Endodermal cell (in vitro differentiated cells): ENCODE measurements at regions not wholly inside any gene's neighbourhood (a gene's known extent, or its start where the extent isn't known, plus 50 kb on each side); places are given as distances from the start of the nearest gene placed in this dataset.

Source experiments
- DNase-seq: peaks from one replicate; pipeline ENCODE4 v3.0.0-alpha.2; 2017
- H3K27ac ChIP-seq: 2 replicates; pipeline ENCODE4 v1.5.1; 2013; ENCODE audit warnings: mild to moderate bottlenecking, low read depth, low read length, moderate library complexity
- H3K27me3 ChIP-seq: 2 replicates; pipeline ENCODE4 v1.6.1; 2013; ENCODE audit warnings: mild to moderate bottlenecking, low read length, moderate library complexity; ENCODE audit not compliant: insufficient read depth, control insufficient read depth, poor library complexity, severe bottlenecking
- H3K36me3 ChIP-seq: 2 replicates; pipeline ENCODE4 v1.7.0; 2013; ENCODE audit warnings: mild to moderate bottlenecking, low read length, moderate library complexity; ENCODE audit not compliant: control insufficient read depth, insufficient read depth
- H3K4me1 ChIP-seq: one replicate; pipeline ENCODE4 v1.7.0; 2013; ENCODE audit warnings: low read length; ENCODE audit not compliant: control insufficient read depth, insufficient read depth
- H3K4me3 ChIP-seq: 2 replicates; pipeline ENCODE4 v1.5.1; 2013; ENCODE audit warnings: mild to moderate bottlenecking, low read length, moderate library complexity
- H3K9ac ChIP-seq: 2 replicates; pipeline ENCODE4 v1.6.1; 2013; ENCODE audit warnings: mild to moderate bottlenecking, low read length, moderate library complexity; ENCODE audit not compliant: poor library complexity, severe bottlenecking; ENCODE audit errors: extremely low read depth
- H3K9me3 ChIP-seq: 2 replicates; pipeline ENCODE4 v1.6.1; 2013; ENCODE audit warnings: mild to moderate bottlenecking, low read length, moderate library complexity; ENCODE audit not compliant: control insufficient read depth
- H3K27ac Mint-ChIP-seq: 2 replicates; pipeline ENCODE4 v1.8.0; 2020; ENCODE audit warnings: mixed read lengths
- H3K27me3 Mint-ChIP-seq: 2 replicates; pipeline ENCODE4 v1.8.0; 2021; ENCODE audit warnings: mild to moderate bottlenecking, mixed read lengths; ENCODE audit not compliant: insufficient read depth
- H3K36me3 Mint-ChIP-seq: 2 replicates; pipeline ENCODE4 v1.8.0; 2020; ENCODE audit warnings: low read depth, mixed read lengths
- H3K4me1 Mint-ChIP-seq: 2 replicates; pipeline ENCODE4 v1.8.0; 2020; ENCODE audit warnings: mixed read lengths
- H3K4me3 Mint-ChIP-seq: 2 replicates; pipeline ENCODE4 v1.8.0; 2020; ENCODE audit warnings: mild to moderate bottlenecking, moderate library complexity, mixed read lengths
- H3K9me3 Mint-ChIP-seq: 2 replicates; pipeline ENCODE4 v1.8.0; 2020; ENCODE audit warnings: mild to moderate bottlenecking, mixed read lengths
- CTCF ChIP-seq: fragments of 200-600 bp; sonication (generic); conservative IDR thresholded peaks from 2 replicates; pipeline ENCODE4 v1.5.0; 2021; ENCODE audit warnings: antibody characterized with exemption, mild to moderate bottlenecking
- WGBS, 2 experiments: methylation state at CpG; one replicate each; pipeline versions ENCODE4 v1.1.5 to v1.1.7; 2013; ENCODE audit warnings: missing lambda C conversion rate in 2 of 2, mixed read lengths in 1 of 2; ENCODE audit not compliant: insufficient coverage in 1 of 2, insufficient read length in 1 of 2; 5-methylcytosine and 5-hydroxymethylcytosine counted together

GRCh38 chr11:25902476-25902875 is 429.5 kb upstream of the ANO3 start:
- H3K36me3 ChIP-seq, result no peaks in the 10 kb centered on the region
- WGBS, 2 experiments, result 90% methylated on average over 2 of the region's 3 CpGs; no CpG with 5 or more reads in 1 of the 2 experiments
- Mint-ChIP-seq H3K27me3 (no peaks in the 10 kb centered on the region), H3K9me3 (no peaks in the 10 kb centered on the region), H3K4me1 (no peaks in the 10 kb centered on the region), H3K27ac (no peak overlapping the region), H3K4me3 (no peak overlapping the region), H3K36me3 (no peaks in the 10 kb centered on the region)
- H3K27ac ChIP-seq, result no peak overlapping the region
- H3K9ac ChIP-seq, result no peak overlapping the region
- no peaks in the 10 kb centered on the region for H3K27me3 ChIP-seq
- no peak overlapping the region for H3K4me3 ChIP-seq
- no peak for DNase-seq
- no peaks in the 10 kb centered on the region for H3K4me1 ChIP-seq
- TF ChIP-seq CTCF, result no peak
- no peaks in the 10 kb centered on the region for H3K9me3 ChIP-seq

- H3K4me3 Mint-ChIP-seq, result no peak overlapping the region
- no peak for DNase-seq
- H3K27ac Mint-ChIP-seq, result no peak overlapping the region
- no peak for TF ChIP-seq CTCF
- WGBS, 2 experiments, result 100% methylated on average over 1 of the region's 2 CpGs; no CpG with 5 or more reads in 1 of the 2 experiments
- no peaks in the 10 kb centered on the region for H3K4me1 Mint-ChIP-seq
- H3K9ac ChIP-seq, result no peak overlapping the region
- H3K36me3 Mint-ChIP-seq, result no peaks in the 10 kb centered on the region
- H3K27me3 Mint-ChIP-seq, result no peaks in the 10 kb centered on the region
- H3K27ac ChIP-seq, result no peak overlapping the region
- no peaks in the 10 kb centered on the region for H3K9me3 ChIP-seq
- no peaks in the 10 kb centered on the region for H3K9me3 Mint-ChIP-seq
- no peaks in the 10 kb centered on the region for H3K4me1 ChIP-seq
- no peak overlapping the region for H3K4me3 ChIP-seq
- H3K27me3 ChIP-seq, result no peaks in the 10 kb centered on the region
- no peaks in the 10 kb centered on the region for H3K36me3 ChIP-seq
These were observed 423.2 kb upstream of the ANO3 start for GRCh38 chr11:25908726-25909125.

- no CpG with 5 or more reads among the region's 1 CpG for WGBS, 2 experiments
These were observed 421.8 kb upstream of the ANO3 start for GRCh38 chr11:25910086-25910485.

More at GRCh38 chr11:25910086-25910485, 421.8 kb upstream of the ANO3 start:
- H3K36me3 Mint-ChIP-seq, result no peaks in the 10 kb centered on the region
- H3K36me3 ChIP-seq, result no peaks in the 10 kb centered on the region
- DNase-seq, result no peak
- TF ChIP-seq CTCF, result no peak
- no peak overlapping the region for H3K27ac ChIP-seq
- H3K27me3 ChIP-seq, result no peaks in the 10 kb centered on the region
- H3K4me1 Mint-ChIP-seq, result no peaks in the 10 kb centered on the region
- H3K9ac ChIP-seq, result no peak overlapping the region
- peaks cover 4% of the 10 kb centered on the region for H3K9me3 ChIP-seq
- H3K4me1 ChIP-seq, result no peaks in the 10 kb centered on the region
- no peaks in the 10 kb centered on the region for H3K9me3 Mint-ChIP-seq
- H3K4me3 Mint-ChIP-seq, result no peak overlapping the region
- H3K27me3 Mint-ChIP-seq, result no peaks in the 10 kb centered on the region
- no peak overlapping the region for H3K27ac Mint-ChIP-seq
- H3K4me3 ChIP-seq, result no peak overlapping the region
